ENCODE measurements at regions not wholly inside any gene's neighbourhood (a gene's known extent, or its start where the extent isn't known, plus 50 kb on each side); places are given as distances from the start of the nearest gene placed in this dataset.
"Not testable (repeated sequence)": the region's sequence is repeated elsewhere in the genome, so short reads cannot be mapped to it uniquely, and the experiment has no call there.

- TF ChIP-seq CTCF (conservative IDR thresholded peaks at IDR 0.05; ENCODE audit: low read depth, low read length); EZH2 (IDR thresholded peaks at IDR 0.05; ENCODE audit: low read length, unreplicated experiment): not testable (repeated sequence)
Observed at GRCh38 chr2:111316221-111316741, 195.6 kb downstream of the BCL2L11 start.

All from PC-3 (cell line).